ENCODE measurements at regions not wholly inside any gene's neighbourhood (a gene's known extent, or its start where the extent isn't known, plus 50 kb on each side); places are given as distances from the start of the nearest gene placed in this dataset.
"Not testable (repeated sequence)": the region's sequence is repeated elsewhere in the genome, so short reads cannot be mapped to it uniquely, and the experiment has no call there.

GRCh38 chr7:118877187-118877586 lies 652.7 kb downstream of the ANKRD7 start:
- Histone ChIP-seq H3K27me3 (no peaks in the 10 kb centered on the region), H3K4me3 (no peak overlapping the region), H3K9me3 (no peaks in the 10 kb centered on the region), H3K36me3 (no peaks in the 10 kb centered on the region), H3K27ac (no peak overlapping the region), H3K4me1 (no peaks in the 10 kb centered on the region)
- intact Hi-C loops (cut with DNase I; ENCODE audit: low total_unique reads): no loop called here
- TF ChIP-seq POLR2A (IDR thresholded peaks at IDR 0.05): no peak
- TF ChIP-seq, protein P1, sequence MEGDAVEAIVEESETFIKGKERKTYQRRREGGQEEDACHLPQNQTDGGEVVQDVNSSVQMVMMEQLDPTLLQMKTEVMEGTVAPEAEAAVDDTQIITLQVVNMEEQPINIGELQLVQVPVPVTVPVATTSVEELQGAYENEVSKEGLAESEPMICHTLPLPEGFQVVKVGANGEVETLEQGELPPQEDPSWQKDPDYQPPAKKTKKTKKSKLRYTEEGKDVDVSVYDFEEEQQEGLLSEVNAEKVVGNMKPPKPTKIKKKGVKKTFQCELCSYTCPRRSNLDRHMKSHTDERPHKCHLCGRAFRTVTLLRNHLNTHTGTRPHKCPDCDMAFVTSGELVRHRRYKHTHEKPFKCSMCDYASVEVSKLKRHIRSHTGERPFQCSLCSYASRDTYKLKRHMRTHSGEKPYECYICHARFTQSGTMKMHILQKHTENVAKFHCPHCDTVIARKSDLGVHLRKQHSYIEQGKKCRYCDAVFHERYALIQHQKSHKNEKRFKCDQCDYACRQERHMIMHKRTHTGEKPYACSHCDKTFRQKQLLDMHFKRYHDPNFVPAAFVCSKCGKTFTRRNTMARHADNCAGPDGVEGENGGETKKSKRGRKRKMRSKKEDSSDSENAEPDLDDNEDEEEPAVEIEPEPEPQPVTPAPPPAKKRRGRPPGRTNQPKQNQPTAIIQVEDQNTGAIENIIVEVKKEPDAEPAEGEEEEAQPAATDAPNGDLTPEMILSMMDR (IDR thresholded peaks at IDR 0.05): no peak
- DNase-seq: no peak

DNA sequence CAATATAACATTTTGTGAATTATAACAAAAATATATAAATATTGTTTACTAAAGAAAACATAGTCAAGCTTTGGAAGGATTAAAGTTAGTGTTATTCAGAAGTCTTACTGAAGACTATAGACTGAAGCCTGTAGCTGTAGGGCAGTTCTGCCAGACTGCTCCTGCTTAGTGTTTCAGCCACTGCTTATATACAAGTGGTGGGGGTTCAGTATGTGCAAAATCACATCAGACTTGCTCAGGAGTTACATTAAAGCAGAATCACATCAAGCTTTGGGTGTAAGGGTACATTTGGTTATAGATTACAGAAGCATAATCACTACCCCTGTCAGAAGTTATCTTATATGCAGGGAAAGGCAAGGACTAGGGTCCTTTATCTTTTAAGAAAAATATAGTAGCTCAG lies 653.8 kb downstream of the ANKRD7 start:
- H3K9me3 ChIP-seq: no peaks in the 10 kb centered on the region
- H3K27ac ChIP-seq: no peak overlapping the region
- no peak for TF ChIP-seq POLR2A (IDR thresholded peaks at IDR 0.05)
- TF ChIP-seq, protein P1 (IDR thresholded peaks at IDR 0.05): no peak
- DNase-seq: no peak
- intact Hi-C loops (cut with DNase I; ENCODE audit: low total_unique reads): no loop called here
- no peaks in the 10 kb centered on the region for H3K36me3 ChIP-seq
- no peaks in the 10 kb centered on the region for H3K27me3 ChIP-seq
- H3K4me1 ChIP-seq: no peaks in the 10 kb centered on the region
- H3K4me3 ChIP-seq: no peak overlapping the region

DNA sequence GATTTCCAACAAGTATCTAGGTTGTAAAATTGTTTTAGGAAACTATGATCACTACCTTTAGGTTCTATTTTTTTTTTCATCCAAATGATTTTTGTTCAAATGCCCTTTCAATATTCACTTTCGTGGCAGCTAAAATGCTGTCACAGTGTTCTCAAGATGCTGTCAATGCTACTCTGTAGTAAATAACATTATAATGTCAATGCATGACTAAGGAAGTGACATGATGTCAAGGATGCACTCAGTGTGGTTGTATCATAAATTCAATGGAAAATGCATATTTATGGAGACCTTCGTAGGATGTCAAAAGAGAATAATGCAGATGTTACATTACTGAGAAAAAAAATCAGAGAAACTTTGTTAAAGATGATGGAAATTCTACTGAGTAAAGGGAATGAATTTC lies 673.8 kb downstream of the ANKRD7 start:
- no peak for TF ChIP-seq POLR2A (IDR thresholded peaks at IDR 0.05)
- TF ChIP-seq, protein P1 (IDR thresholded peaks at IDR 0.05): no peak
- Histone ChIP-seq H3K27me3 (no peaks in the 10 kb centered on the region), H3K4me3 (no peak overlapping the region), H3K27ac (no peak overlapping the region), H3K36me3 (no peaks in the 10 kb centered on the region), H3K4me1 (no peaks in the 10 kb centered on the region), H3K9me3 (no peaks in the 10 kb centered on the region)
- intact Hi-C loops (cut with DNase I; ENCODE audit: low total_unique reads): no loop called here
- DNase-seq: no peak

DNA sequence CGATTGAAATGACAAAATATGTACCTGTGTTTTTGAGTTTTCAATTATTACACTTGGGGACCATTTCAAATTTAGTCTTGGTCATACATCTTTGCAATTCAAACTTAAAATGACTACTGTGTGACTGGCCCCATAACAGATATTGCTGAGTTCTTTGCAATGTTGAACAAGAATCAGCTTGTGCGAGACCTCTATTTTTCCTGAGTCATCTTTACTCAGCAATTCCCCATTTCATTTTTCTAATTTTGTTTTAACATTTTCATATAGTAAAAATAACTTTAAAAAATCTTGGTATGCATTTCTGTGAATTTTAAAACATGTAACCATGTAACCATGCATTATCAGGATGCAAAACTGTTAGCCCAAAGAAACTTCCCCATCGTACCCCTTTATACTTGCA lies 678.1 kb downstream of the ANKRD7 start:
- TF ChIP-seq, protein P1 (IDR thresholded peaks at IDR 0.05): no peak
- no peak for TF ChIP-seq POLR2A (IDR thresholded peaks at IDR 0.05)
- DNase-seq: no peak
- intact Hi-C loops (cut with DNase I; ENCODE audit: low total_unique reads): no loop called here
- Histone ChIP-seq H3K9me3 (no peaks in the 10 kb centered on the region), H3K27me3 (no peaks in the 10 kb centered on the region), H3K27ac (no peak overlapping the region), H3K36me3 (no peaks in the 10 kb centered on the region), H3K4me3 (no peak overlapping the region), H3K4me1 (no peaks in the 10 kb centered on the region)

GRCh38 chr7:118907911-118908527 lies 683.5 kb downstream of the ANKRD7 start:
- Histone ChIP-seq H3K27ac (no peak overlapping the region), H3K36me3 (no peaks in the 10 kb centered on the region), H3K9me3 (no peaks in the 10 kb centered on the region), H3K4me3 (no peak overlapping the region), H3K4me1 (no peaks in the 10 kb centered on the region), H3K27me3 (no peaks in the 10 kb centered on the region)
- intact Hi-C loops (cut with DNase I; ENCODE audit: low total_unique reads): no loop called here
- TF ChIP-seq, protein P1 (IDR thresholded peaks at IDR 0.05): no peak
- no peak for TF ChIP-seq POLR2A (IDR thresholded peaks at IDR 0.05)
- no peak for DNase-seq

DNA sequence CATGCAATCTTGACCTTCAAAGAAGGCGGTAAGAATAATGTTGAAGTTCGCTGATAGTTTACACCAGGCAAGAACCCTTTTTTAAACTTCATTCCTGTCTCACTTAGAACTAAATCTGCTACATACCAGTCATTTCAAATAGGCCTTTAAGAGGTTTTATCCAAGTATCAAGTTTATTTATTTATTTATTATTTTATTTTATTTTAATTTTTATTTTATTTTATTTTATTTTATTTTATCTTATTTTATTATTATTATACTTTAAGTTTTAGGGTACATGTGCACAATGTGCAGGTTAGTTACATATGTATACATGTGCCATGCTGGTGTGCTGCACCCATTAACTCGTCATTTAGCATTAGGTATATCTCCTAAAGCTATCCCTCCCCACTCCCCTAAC lies 691.6 kb downstream of the ANKRD7 start:
- H3K4me3 ChIP-seq; H3K9me3 ChIP-seq; DNase-seq; H3K36me3 ChIP-seq; H3K27ac ChIP-seq; intact Hi-C loops (cut with DNase I; ENCODE audit: low total_unique reads); H3K4me1 ChIP-seq; H3K27me3 ChIP-seq: not testable (repeated sequence)
